Fibroblast of peridontal ligament (primary cell): ENCODE measurements at regions not wholly inside any gene's neighbourhood (a gene's known extent, or its start where the extent isn't known, plus 50 kb on each side); places are given as distances from the start of the nearest gene placed in this dataset.

ENCODE experiments used
- DNase-seq: peaks from one replicate; pipeline ENCODE4 v3.0.0-alpha.2; 2010; ENCODE audit errors: extremely low read depth

DNA sequence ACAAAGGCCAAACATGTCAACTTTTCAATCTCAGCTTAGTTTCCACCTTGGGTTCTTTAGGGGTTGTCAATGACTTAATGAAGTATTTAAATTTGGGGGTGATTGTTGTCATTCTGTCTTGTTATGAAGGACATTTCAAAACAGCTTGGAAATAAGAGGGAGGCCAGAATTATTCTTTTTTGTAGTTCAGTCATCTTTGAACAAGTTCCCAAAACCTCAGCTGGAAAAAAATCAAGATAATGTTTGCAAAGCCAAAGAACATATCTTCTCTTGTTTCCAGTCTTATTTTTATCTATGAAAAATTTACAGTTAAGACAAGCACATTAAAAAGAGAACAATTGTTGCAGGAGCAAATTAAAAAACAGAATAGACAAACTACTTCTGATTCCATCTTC lies 612.8 kb downstream of the INSC start:
- DNase-seq = no peak

DNA sequence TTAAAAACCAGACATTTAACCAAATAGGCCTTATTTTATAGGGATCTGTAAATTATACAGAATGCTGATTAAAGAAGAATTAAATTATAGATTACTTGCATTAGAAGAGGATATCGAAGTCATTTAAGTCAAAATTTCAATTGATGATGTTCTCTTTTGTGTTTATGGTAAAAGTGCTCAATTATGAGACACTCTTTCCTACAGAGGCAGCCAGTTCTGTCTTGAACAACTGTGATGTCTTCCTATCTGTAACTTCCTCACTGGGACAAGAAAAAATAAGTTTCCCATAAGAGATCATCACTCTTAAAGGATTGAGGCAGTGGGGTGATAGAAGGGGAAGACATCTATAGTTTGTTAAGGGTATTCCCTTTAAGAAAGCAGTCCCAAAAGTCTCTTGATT lies 613.5 kb downstream of the INSC start:
- no peak for DNase-seq

DNA sequence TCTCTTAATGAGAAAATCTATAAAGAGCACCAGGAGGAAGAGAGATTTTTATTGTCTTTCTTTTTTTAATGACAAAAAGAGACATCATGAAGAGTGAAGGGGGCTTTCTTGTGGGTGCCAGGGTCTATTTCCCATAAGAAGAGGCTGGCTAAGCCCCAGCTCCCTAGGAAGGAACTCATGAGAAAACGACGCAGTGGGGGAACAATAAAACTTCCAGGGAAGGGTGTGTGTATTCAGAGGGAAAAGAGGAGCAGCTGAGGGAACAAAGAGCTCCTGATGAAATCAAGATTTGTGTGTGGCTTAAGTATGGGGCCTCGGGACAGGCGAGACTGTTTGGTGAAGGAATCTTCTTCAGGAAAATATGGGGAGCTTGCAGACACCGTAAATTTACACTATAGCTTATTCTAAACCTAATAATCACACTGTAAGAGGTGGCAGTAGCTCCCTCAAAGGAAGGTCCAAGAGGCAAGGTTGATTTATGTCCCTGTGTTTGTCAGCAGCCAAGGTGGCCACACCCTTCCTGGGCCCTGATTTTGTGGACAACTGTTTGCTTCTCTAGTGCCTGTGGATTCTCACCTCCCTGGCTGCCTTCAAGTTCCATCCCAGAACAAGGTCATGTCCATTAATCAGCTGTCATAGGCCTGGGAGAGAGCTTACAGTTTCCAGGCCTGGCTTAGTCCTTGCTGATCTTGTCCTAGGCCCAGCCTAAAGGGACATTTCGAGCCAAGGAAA lies 615.7 kb downstream of the INSC start:
- no peak for DNase-seq

DNA sequence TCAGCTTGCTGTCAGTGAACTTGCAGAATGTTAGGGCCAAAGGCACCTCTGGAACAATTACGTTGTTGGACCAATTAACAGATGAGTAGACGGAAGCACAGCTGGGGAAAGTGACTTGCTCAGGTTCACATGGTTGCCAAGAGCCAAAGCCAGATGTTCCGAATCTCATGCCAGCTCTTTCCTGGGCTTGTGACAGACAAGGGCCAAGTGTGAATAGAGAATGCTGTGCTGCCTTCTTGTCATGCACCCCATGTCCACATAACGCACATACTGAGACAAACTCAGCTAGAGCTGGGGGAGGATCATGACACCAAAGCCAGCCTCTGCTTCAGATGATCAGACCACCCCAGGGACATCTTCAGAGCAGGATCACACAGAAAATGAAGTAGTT lies 616.3 kb downstream of the INSC start:
- no peak for DNase-seq

DNA sequence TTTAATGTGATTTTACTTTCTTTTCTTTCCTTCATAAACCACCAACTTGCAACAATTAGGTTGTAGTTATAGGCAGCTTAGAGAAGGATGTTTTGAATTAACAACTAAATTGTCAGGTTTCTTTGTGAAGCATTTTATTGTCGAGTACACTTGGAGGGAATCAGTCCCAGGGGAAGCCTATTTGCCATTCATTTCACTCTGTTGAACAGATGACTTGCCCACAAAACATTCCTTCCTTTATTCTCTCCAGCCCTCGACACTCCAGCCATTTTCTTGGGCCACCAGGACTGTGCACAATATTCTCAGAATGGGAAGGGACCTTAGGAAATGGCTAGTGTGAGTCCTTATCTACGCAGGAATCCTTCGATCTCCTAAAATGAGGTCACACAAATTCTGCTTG lies 620.6 kb downstream of the SOX6 start:
- DNase-seq = no peak

DNA sequence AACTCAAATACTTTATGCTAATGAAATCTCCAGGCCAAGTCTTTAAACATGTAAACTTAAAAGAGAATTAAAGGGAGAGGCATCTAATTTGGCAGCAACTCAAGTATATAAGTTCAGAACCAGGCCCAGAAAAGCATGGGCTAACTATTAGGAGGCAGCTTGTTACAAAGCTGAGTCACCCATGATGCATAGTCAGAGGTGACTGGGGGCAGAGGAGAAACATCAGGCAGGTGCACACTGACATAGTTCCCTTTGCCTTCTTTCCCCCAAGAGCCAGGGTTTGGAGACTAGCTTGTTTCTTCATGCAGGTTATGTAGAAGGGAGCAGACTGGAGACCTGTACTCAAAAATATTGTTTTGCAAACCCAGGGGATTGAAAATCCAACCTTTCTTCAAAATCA lies 619.0 kb downstream of the SOX6 start:
- no peak for DNase-seq

DNA sequence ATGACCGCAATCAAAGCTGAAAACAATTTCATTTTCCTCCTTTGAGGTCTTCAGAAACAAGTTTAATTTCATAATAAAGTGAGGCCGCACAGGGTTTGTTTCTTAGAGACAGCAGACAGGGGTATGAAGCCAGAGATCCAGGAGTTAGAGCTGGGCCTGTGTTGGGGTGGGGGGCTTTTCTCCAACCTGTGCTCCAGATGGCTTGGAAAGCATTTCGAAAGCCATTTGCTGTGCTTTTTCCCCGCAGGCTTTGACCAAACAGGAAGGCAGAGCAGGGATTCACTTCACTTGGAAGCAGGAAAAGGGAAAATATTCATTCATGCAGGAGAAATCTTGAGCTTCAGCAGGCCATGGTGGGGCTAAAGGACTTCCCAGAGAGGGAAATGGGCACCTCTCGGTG lies 617.4 kb downstream of the SOX6 start:
- DNase-seq = no peak

DNA sequence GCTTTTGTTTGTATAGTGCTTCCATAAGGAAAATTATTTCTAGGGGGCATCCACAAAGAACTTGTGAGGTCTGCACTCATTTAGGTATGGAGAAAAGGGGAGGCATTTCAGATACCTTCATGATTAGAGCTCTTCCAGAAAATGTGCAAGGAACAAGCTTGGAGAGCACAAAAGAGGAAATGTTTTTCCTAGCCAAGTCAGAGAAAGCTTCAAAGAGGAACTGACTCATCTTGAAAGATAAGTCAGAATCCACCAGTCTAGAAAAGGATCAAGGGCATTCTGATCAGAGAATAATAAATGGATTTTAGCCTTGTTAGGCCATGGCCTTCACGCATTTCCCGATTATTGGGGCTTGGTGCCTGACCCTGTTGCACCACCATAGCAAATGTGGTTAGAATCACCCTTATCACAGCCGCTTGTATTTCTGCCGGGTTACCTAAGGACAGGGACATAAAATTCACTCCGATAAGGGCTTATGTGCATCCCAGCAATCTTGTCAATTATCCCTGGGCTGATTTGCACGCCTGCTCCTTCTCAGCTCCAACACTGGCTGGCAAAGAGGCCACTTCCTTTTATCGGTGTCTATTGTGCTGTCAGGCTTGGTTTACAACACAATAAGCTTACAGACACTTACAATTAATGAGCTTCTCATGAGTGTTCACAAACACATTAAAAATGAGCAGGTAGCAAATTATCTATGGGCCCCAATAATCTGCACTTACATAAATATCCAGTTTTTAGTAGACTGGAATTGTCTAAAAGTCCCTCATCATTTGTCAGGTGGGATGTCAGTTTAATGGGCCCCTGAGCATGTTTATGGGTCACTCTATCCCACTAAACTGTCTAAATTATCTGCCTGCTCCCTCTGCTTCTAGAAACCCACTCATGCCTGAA lies 613.5 kb downstream of the SOX6 start:
- DNase-seq = no peak

DNA sequence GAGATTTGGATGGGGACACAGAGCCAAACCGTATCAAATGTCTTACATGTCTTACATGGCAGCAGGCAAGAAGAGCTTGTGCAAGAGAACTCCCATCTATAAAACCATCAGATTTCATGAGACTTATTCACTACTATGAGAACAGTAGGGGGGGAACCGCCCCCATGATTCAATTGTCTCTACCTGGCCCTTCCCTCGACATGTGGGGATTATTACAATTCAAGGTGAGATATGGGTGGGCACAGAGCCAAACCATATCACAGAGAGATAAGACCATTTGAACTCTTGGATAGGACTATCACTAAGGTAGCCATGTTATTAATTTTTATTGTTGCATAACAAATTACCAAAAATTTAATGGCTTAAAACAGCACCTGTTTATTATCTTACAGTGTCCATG lies 611.7 kb downstream of the SOX6 start:
- no peak for DNase-seq

DNA sequence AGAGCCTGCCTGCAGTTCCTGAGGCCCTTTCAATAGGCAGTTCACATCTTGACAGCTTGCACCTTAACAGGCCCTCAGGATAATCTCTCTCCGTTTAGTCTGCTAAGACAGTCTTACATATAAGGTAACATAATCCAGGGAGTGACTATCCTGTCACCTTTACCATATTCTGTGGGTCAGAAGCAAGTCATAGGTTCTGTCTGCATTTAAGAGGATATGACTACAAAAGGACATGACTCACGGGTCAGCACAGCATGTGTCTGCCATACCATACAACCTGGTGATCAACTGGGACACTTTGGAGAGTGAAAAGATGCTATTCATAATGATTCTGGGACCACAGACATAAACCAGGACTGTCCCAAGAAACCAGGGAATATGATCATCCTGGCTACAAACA lies 611.1 kb downstream of the SOX6 start:
- DNase-seq = no peak

DNA sequence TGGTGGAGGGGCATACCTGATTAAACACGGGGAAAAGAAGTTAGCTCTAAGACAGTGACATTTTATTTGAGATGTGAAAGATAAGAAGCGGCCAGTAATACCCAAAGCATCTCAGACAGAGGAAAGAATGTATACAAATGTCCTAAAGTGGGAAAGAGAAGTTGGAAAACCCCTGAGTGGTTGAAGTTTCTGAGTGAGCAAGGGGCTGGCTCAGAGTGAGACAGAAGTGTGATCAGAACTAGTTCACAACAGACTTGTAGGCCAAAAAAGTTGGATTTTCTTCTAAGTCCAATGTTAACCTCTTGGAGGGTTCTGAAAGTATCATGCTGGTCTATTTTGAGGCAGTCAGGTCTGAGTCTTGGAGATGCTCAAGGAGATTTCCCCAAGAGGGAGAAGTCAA lies 608.7 kb downstream of the SOX6 start:
- DNase-seq = no peak

DNA sequence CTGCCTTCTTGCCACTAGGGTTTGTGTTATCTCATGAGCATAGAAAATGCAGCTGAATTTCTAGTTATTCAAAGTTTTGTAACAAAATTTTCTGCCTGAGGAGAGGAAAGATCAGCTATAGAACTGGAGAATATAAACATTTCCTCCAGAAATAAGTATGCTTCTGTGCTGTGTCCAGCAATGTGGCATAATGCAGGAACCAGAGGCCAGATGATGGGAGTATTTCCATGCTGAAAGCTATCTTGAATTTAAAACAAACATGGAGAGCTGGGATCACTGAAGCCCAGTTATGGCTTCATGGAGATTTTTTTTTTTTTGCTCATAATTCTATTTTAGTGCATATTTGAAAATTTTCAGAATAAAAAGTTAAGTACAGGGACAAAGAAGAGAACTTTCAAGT lies 608.2 kb downstream of the SOX6 start:
- DNase-seq = no peak

DNA sequence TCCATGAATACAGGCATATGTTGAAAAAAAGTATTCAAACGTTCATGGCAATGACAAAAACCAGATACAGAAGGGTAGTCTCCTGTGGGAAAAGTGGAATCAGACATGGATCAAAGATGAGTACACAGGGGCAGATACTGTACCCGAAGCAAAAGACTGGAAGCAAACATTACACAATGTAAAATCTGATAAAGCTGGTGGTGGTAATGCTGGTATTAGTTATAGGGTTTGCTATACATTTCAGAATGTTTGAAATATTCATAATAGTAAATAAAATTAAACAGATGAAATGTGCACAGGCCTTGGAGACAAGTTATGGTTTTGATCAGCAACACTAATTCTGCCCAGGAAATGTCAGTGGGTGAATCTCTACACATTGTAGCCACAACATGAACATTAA lies 607.6 kb downstream of the SOX6 start:
- no peak for DNase-seq

DNA sequence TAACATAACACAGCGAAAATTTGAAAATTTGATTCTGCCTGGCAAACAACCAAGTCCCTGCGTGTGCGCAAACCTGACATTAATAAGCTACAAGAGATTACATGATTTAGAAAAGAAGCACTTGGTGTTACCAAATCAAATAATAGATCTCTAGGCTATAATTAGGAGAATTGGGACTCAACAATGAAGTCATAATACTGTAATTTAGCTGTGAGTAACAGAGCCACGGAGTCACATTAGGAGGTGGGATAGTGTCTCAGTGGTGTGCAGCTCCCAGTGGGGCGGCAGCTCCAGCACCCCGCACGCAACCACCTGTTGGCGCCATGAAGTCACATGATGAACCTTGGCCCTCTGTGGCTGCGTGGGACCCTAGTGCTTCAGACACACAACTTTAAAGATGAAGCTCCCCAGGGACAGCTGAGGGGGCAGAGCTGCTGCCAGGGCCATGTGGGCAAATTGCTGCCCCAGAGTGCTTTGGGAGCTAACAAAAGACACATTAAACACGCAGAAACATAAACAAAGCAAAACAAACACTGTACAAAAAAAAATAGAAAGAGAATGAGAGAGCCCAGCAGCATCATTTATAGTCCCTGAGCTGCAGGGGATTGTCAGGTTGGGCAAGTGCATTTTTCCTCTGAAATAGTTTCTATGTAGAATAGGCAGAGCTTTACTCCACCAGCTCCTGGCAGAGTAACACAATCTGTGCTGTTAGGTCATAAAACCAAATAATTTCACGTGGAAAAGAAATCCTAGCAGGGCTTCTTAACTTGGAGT lies 605.6 kb downstream of the SOX6 start:
- DNase-seq = no peak

DNA sequence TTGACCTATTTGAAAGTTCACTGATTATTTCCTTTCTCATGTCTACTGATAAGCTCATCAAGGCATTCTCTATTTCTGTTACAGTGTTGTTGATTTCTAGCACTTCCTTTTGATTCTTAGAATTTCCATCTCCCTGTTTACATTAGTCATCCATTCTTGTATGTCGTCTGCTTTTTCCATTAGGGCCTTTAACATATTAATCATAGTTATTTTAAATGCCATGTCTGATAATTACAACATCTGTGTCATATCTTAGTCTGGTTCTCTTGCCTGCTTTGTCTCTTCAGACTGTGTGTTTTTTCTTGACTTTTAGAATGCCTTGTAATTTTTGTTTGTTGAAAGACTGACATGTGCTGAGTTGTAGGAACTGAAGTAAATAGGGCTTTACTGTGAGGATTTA lies 602.1 kb downstream of the SOX6 start:
- no peak for DNase-seq

DNA sequence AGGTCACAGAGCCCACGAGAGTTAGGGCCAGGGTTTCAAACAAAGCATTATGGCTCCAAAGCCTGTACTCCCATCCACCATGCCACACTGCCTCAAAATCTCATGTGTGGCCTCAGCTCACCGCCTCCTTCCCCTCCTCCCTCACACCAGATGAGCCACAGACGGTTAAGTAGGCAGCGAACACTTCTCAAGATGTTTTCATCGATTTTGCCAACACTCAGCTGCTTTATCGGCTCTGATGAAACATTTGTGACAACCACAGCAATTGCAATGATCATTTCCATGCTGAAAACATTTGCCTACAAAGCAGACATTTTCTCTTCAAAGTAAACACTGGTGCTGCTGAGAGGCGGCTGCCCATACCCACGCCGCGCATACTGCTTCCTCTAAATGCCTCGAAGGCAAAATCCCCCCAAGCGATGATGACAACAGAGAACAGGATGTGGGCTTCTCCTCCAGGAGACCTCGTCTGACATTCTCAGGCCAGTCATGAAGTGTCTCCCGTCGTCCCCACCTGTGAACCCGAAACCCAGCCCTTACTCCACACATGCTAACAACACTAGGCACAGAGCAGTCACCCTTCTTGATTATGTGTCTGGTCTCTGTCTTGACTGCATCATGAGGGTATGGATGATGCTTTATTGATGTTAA lies 599.2 kb downstream of the SOX6 start:
- no peak for DNase-seq

DNA sequence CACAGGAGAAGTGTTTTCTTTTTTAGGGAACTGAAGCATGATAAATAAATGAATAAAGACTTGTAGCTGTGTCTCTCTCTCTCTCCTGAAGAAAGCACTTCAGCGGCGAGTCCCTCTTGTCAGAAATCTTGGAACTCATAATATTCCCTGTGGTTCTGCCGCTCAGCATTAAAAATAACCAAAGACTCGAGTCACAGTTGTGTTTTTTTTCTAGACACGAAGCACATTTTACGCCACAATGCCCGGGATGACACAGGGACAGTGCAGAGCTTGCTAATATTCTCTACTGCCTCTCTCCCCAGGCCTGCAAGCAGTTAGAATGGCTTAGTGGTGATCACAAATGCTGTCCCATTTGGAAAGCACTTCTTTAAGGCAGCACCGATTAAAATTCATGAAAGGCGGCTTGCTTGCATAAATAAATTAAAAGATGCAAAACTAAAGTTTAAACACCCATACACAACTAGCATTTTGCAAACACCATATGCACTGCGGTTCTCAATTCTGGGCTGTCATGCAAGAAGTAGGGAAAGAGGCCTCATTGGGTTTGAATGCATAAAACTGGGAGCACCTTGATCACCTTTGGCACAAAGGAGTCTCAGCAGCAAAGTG lies 597.4 kb downstream of the SOX6 start:
- no peak for DNase-seq

DNA sequence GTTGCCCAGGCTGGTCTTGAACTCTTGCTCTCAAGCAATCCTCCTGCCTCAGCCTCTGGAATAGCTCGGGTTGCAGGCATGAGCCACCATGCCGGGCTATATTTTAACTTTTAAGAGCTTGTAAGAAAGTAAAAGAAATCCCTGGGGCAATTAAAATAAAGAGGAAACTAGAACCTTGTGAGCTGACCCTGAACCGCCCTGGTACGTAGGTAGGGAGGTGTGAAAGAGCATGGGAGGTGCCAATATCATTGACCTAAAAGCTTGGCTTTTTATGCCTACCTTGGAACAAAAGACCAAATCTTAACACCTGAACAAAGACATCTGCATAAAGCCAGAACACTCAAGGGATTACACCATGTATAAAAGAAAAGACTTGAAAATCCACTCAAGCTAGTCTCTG lies 595.1 kb downstream of the SOX6 start:
- DNase-seq = no peak

DNA sequence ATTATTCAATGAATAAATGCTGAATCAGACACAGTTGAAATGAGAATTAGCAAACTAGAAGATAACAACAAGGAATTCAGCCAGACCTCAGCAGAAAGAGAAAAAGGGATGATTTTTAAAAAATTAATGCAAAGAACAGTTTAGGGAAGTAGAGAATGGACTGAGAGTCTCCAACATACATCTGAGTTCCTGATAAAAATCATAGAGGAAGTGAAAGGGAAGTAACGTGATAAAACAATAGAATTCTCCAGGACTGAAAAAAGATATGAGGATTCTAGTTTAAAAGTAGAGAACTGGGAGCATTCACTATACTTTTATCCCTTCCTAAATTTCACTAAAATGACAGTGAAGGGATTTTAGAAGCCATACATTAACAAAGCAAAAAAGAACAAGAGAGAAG lies 592.0 kb downstream of the SOX6 start:
- DNase-seq = no peak

DNA sequence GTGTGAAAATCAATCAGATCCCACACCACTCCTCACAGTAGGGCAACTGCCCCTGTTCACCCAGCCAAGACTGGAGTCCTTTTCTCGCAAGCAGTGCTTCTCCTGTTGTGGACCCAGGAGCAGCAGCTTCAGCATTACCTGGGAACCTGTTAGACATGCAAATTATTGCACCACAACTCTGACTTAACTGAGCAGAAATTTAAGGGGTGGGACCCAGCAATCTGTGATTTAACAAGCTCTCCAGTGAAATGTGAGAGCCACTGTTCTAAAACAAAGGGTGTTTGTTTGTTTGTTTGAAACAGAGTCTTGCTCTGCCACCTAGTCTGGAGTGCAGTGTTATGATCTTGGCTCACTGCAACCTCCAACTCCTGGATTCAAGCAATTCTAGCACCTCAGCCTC lies 591.4 kb downstream of the SOX6 start:
- no peak for DNase-seq

DNA sequence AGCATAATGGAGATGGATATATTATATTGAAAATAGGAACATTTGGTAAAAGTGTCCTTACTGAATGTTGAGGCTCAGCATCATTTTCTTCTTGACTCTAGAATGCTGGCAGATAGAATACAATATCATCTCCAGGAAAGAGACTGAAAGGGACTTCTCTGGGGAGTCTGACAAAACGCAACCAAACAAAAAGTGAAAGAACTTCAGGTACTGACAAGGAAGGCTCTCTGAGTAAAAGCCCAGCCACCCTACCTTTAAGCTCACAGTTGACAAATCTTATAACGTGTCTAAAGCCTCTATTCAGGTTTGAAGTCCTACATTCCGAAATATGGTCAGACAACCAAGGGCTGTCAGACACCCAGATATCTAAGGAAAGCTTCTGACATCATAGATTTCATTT lies 590.8 kb downstream of the SOX6 start:
- DNase-seq = no peak

DNA sequence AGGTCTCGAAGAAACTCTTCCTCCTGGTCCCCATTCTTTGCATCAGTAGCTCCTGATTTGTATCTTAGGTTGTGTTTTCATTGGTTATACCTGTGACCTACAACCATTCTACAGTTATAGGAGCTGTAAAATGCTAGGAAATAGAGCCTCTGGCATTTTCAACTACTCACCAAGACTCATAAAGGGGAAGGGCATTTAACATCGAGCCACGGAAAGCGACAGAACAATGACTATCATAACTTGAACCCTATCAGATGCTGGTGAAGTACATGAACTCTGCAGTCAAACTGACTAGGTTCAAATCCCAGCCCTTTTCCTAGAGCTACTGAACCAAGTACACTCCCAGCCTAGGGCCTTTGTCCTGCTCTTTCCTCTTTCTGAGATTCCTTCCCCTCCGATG lies 588.0 kb downstream of the SOX6 start:
- DNase-seq = no peak
